ENCODE measurements at regions not wholly inside any gene's neighbourhood (a gene's known extent, or its start where the extent isn't known, plus 50 kb on each side); places are given as distances from the start of the nearest gene placed in this dataset.

DNA sequence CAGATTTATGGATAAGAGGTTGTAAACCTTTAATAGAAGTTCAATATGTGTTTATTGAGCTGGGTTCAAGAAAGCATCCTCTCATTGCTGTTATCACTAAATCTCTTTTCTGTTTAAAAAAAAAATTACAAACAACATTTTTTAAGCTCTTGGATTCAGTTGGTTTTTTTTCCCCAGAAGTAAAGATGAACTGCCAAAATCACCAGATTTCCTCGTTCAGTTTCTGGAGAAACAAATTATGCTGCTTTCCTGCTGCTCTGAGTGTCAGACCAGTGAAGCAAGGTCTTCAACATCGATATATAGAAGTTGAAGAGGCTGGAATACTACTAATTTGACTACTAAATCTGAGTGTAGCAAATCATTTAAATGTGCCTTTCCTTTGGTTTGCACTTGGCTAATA lies 352.1 kb upstream of the IRAK1BP1 start:
- ChIA-PET POLR2A (no interaction called here), CTCF (no interaction called here)
- H3K4me3 ChIP-seq (ENCODE audit: low read length) = no peak overlapping the region
- no peak for TF ChIP-seq CTCF (IDR thresholded peaks at IDR 0.05)
- no peaks in the 10 kb centered on the region for H3K27me3 Mint-ChIP-seq
- H3K36me3 Mint-ChIP-seq (ENCODE audit: low read depth) = no peaks in the 10 kb centered on the region
- no peak overlapping the region for H3K4me3 Mint-ChIP-seq
- H3K27me3 ChIP-seq (ENCODE audit: control insufficient read depth in 1 of 2, insufficient read depth in 2 of 2, low read length in 2 of 2) = no peaks in the 10 kb centered on the region
- no peaks in the 10 kb centered on the region for H3K36me3 ChIP-seq (ENCODE audit: insufficient read depth, low read length)
- ATAC-seq (ENCODE audit: poor library complexity) = no peak
- no peaks in the 10 kb centered on the region for H3K9me3 Mint-ChIP-seq
- H3K27ac ChIP-seq (ENCODE audit: low read depth in 1 of 2, low read length in 2 of 2) = no peak overlapping the region
- no peak overlapping the region for H3K27ac Mint-ChIP-seq
- H3K4me1 Mint-ChIP-seq (ENCODE audit: low read depth) = no peaks in the 10 kb centered on the region
- H3K9me3 ChIP-seq (ENCODE audit: control insufficient read depth in 1 of 2, insufficient read depth in 1 of 2, low read length in 2 of 2) = no peaks in the 10 kb centered on the region
- no peak for DNase-seq
- no peaks in the 10 kb centered on the region for H3K4me1 ChIP-seq (ENCODE audit: insufficient read depth, low read length)
- intact Hi-C loops (cut with DNase I, micrococcal nuclease) = no loop called here

DNA sequence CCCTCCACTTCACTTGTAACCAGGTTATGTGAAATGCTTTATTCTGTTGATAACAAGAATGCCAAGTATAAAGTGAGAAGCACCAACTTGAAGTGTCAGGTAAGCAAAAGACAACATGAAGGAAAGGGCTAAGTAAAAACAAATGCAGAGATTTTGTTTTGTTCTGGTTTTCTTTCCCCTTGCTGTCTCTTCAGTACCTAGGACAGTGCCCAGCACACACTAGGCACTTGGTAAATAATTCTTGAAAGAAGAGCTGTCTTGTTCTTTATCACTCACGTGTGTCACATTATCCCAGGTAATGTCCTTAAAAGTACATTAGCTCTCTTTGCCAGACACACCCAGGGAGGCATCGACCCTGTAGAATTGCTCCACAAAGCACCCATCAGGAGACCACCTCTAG lies 350.0 kb upstream of the IRAK1BP1 start:
- no peaks in the 10 kb centered on the region for H3K4me1 ChIP-seq (ENCODE audit: insufficient read depth, low read length)

GRCh38 chr6:78523622-78524021 lies 343.7 kb upstream of the IRAK1BP1 start:
- no peaks in the 10 kb centered on the region for H3K36me3 Mint-ChIP-seq (ENCODE audit: low read depth)

More for the DNA sequence above, 350.0 kb upstream of the IRAK1BP1 start:
- Histone ChIP-seq H3K27ac (ENCODE audit: low read depth in 1 of 2, low read length in 2 of 2) (no peak overlapping the region), H3K9me3 (ENCODE audit: control insufficient read depth in 1 of 2, insufficient read depth in 1 of 2, low read length in 2 of 2) (no peaks in the 10 kb centered on the region), H3K4me3 (ENCODE audit: low read length) (no peak overlapping the region), H3K27me3 (ENCODE audit: control insufficient read depth in 1 of 2, insufficient read depth in 2 of 2, low read length in 2 of 2) (no peaks in the 10 kb centered on the region), H3K36me3 (ENCODE audit: insufficient read depth, low read length) (no peaks in the 10 kb centered on the region)
- Mint-ChIP-seq H3K4me3 (no peak overlapping the region), H3K27ac (no peak overlapping the region), H3K27me3 (no peaks in the 10 kb centered on the region), H3K4me1 (ENCODE audit: low read depth) (no peaks in the 10 kb centered on the region), H3K9me3 (no peaks in the 10 kb centered on the region), H3K36me3 (ENCODE audit: low read depth) (no peaks in the 10 kb centered on the region)
- TF ChIP-seq CTCF (IDR thresholded peaks at IDR 0.05) = no peak
- DNase-seq (no peak), ATAC-seq (ENCODE audit: poor library complexity) (no peak)
- POLR2A ChIA-PET = no interaction called here
- intact Hi-C loops (cut with DNase I, micrococcal nuclease) = no loop called here
- CTCF ChIA-PET = no interaction called here

More at GRCh38 chr6:78523622-78524021, 343.7 kb upstream of the IRAK1BP1 start:
- no peak for TF ChIP-seq CTCF (IDR thresholded peaks at IDR 0.05)
- ChIA-PET CTCF (no interaction called here), POLR2A (no interaction called here)
- Histone ChIP-seq H3K9me3 (ENCODE audit: control insufficient read depth in 1 of 2, insufficient read depth in 1 of 2, low read length in 2 of 2) (no peaks in the 10 kb centered on the region), H3K4me1 (ENCODE audit: insufficient read depth, low read length) (no peaks in the 10 kb centered on the region), H3K4me3 (ENCODE audit: low read length) (no peak overlapping the region), H3K27me3 (ENCODE audit: control insufficient read depth in 1 of 2, insufficient read depth in 2 of 2, low read length in 2 of 2) (no peaks in the 10 kb centered on the region), H3K36me3 (ENCODE audit: insufficient read depth, low read length) (no peaks in the 10 kb centered on the region), H3K27ac (ENCODE audit: low read depth in 1 of 2, low read length in 2 of 2) (no peak overlapping the region)
- ATAC-seq (ENCODE audit: poor library complexity) = no peak
- intact Hi-C loops (cut with DNase I, micrococcal nuclease) = no loop called here
- Mint-ChIP-seq H3K27ac (no peak overlapping the region), H3K9me3 (no peaks in the 10 kb centered on the region), H3K4me3 (no peak overlapping the region), H3K27me3 (no peaks in the 10 kb centered on the region), H3K4me1 (ENCODE audit: low read depth) (no peaks in the 10 kb centered on the region)
- no peak for DNase-seq

All from CD4-positive, alpha-beta T cell (primary cell).